Lower leg skin (tissue), 4 donors: ENCODE measurements at regions not wholly inside any gene's neighbourhood (a gene's known extent, or its start where the extent isn't known, plus 50 kb on each side); places are given as distances from the start of the nearest gene placed in this dataset.
"Not testable (repeated sequence)": the region's sequence is repeated elsewhere in the genome, so short reads cannot be mapped to it uniquely, and the experiment has no call there.

Experiments
- DNase-seq, 2 donors: peaks; one replicate each; pipeline ENCODE4 v3.0.0-alpha.2; 2019; ENCODE audit warnings: low spot score in 2 of 2
- H3K4me3 ChIP-seq: fragments of 200-600 bp; sonication (generic); 2 replicates; pipeline ENCODE4 v1.5.1; 2017; ENCODE audit warnings: mild to moderate bottlenecking, low read depth; ENCODE audit not compliant: poor library complexity, severe bottlenecking
- CTCF ChIP-seq, 3 donors: fragments of 450-650 bp; IDR thresholded peaks; one replicate each; pipeline ENCODE4 v1.5.1; 2016; ENCODE audit warnings: antibody characterized with exemption in 3 of 3, mild to moderate bottlenecking in 3 of 3, moderate library complexity in 2 of 3
- POLR2A ChIP-seq, 2 donors: fragments of 450-650 bp; IDR thresholded peaks; one replicate each; pipeline ENCODE4 v1.6.1; 2016 to 2017; ENCODE audit warnings: antibody characterized with exemption in 2 of 2, mild to moderate bottlenecking in 1 of 2, moderate library complexity in 1 of 2
- WGBS, 2 donors: methylation state at CpG; one replicate each; pipeline ENCODE4 v1.1.5; 2018; 5-methylcytosine and 5-hydroxymethylcytosine counted together
- intact Hi-C: fragments of 100-400 bp; cut with DNase I; formaldehyde crosslinking; loops from one replicate; pipeline ENCODE4 v1.15.0; 2023; ENCODE audit warnings: low total_unique reads

GRCh38 chr14:27338012-27338411 lies 740.2 kb upstream of the NOVA1 start:
- no peak for DNase-seq
- 67 to 71% methylated on average over 2 of the region's 2 CpGs for whole genome bisulfite sequencing, 2 donors
- intact Hi-C loops: no loop called here
- H3K4me3 ChIP-seq: no peak overlapping the region
- TF ChIP-seq POLR2A (IDR thresholded peaks at IDR 0.05): no peak
- no peak for TF ChIP-seq CTCF (IDR thresholded peaks at IDR 0.05)

- H3K4me3 ChIP-seq, intact Hi-C loops, DNase-seq: not testable (repeated sequence)
- 82% methylated on average over 8 of the region's 8 CpGs for WGBS, 2 donors
Measured at GRCh38 chr14:27363036-27363435, 765.2 kb upstream of the NOVA1 start.

- DNase-seq: no peak
- 88 to 94% methylated on average over 5 of the region's 5 CpGs for WGBS, 2 donors
- no peak for TF ChIP-seq POLR2A (IDR thresholded peaks at IDR 0.05)
- TF ChIP-seq CTCF (IDR thresholded peaks at IDR 0.05): no peak
- no peak overlapping the region for H3K4me3 ChIP-seq
- intact Hi-C loops: no loop called here
Measured at GRCh38 chr14:27366596-27366995, 768.8 kb upstream of the NOVA1 start.

- WGBS, 2 donors: 65 to 81% methylated on average over 1 of the region's 1 CpG
- DNase-seq: no peak
- no peak overlapping the region for H3K4me3 ChIP-seq
- intact Hi-C loops: no loop called here
- no peak for TF ChIP-seq CTCF (IDR thresholded peaks at IDR 0.05)
- TF ChIP-seq POLR2A (IDR thresholded peaks at IDR 0.05): no peak
Measured at GRCh38 chr14:27367345-27367744, 769.5 kb upstream of the NOVA1 start.

GRCh38 chr14:27370074-27370473 lies 772.2 kb upstream of the NOVA1 start:
- no peak for TF ChIP-seq CTCF (IDR thresholded peaks at IDR 0.05)
- TF ChIP-seq POLR2A (IDR thresholded peaks at IDR 0.05): no peak
- no peak for DNase-seq
- WGBS, 2 donors: 87 to 88% methylated on average over 1 of the region's 1 CpG
- intact Hi-C loops: no loop called here
- no peak overlapping the region for H3K4me3 ChIP-seq

- intact Hi-C loops: no loop called here
Measured at GRCh38 chr14:27370775-27371174, 772.9 kb upstream of the NOVA1 start.

GRCh38 chr14:27371209-27371608 lies 773.4 kb upstream of the NOVA1 start:
- intact Hi-C loops: no loop called here
- no peak for DNase-seq
- TF ChIP-seq CTCF (IDR thresholded peaks at IDR 0.05) (no peak), POLR2A (IDR thresholded peaks at IDR 0.05) (no peak)
- WGBS, 2 donors: 85 to 87% methylated on average over 4 of the region's 4 CpGs
- H3K4me3 ChIP-seq: no peak overlapping the region

More at GRCh38 chr14:27370775-27371174, 772.9 kb upstream of the NOVA1 start:
- no peak overlapping the region for H3K4me3 ChIP-seq
- no peak for DNase-seq
- TF ChIP-seq POLR2A (IDR thresholded peaks at IDR 0.05): no peak
